GM10248 (cell line): ENCODE measurements at regions not wholly inside any gene's neighbourhood (a gene's known extent, or its start where the extent isn't known, plus 50 kb on each side); places are given as distances from the start of the nearest gene placed in this dataset.

Experiments
- CTCF ChIA-PET: fragments of 300-600 bp; sonication (Branson Sonifier 250); formaldehyde crosslinking; extraction: SDS; loops from one replicate; lab custom pipeline; 2021; ENCODE audit warnings: antibody characterized with exemption; lab: Yijun Ruan, JAX
- POLR2A ChIA-PET: fragments of 350-650 bp; sonication (Branson Sonifier 250); formaldehyde crosslinking; extraction: SDS; loops from one replicate; lab custom pipeline; 2020; ENCODE audit warnings: antibody characterized with exemption; lab: Yijun Ruan, JAX
- DNase-seq: peaks from one replicate; pipeline ENCODE4 v3.0.0; 2012; ENCODE audit errors: extremely low spot score
- TF ChIP-seq, protein P1 (sequence below): IDR thresholded peaks from 2 replicates; pipeline ENCODE4 v1.5.1; 2012; ENCODE audit warnings: mild to moderate bottlenecking, low read depth; ENCODE audit errors: extremely low read depth, missing control alignments, control extremely low read depth

GRCh38 chr19:31983647-31984046 lies 361.8 kb upstream of the ZNF507 start:
- ChIA-PET CTCF (interaction anchor here (1.5 kb wide), 1 partner anchor 16 kb away, joined by 3 read pairs; no protein-coding TSS in a partner anchor), POLR2A (no interaction called here)
- no peak for DNase-seq
- TF ChIP-seq, protein P1, sequence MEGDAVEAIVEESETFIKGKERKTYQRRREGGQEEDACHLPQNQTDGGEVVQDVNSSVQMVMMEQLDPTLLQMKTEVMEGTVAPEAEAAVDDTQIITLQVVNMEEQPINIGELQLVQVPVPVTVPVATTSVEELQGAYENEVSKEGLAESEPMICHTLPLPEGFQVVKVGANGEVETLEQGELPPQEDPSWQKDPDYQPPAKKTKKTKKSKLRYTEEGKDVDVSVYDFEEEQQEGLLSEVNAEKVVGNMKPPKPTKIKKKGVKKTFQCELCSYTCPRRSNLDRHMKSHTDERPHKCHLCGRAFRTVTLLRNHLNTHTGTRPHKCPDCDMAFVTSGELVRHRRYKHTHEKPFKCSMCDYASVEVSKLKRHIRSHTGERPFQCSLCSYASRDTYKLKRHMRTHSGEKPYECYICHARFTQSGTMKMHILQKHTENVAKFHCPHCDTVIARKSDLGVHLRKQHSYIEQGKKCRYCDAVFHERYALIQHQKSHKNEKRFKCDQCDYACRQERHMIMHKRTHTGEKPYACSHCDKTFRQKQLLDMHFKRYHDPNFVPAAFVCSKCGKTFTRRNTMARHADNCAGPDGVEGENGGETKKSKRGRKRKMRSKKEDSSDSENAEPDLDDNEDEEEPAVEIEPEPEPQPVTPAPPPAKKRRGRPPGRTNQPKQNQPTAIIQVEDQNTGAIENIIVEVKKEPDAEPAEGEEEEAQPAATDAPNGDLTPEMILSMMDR, result no peak

- POLR2A ChIA-PET, result no interaction called here
- DNase-seq, result no peak
- TF ChIP-seq, protein P1, result no peak
- CTCF ChIA-PET, result interaction anchor here (1.5 kb wide), 1 partner anchor 14 kb away, joined by 3 read pairs; no protein-coding TSS in a partner anchor
These were observed 360.3 kb upstream of the ZNF507 start for GRCh38 chr19:31985001-31985605.

GRCh38 chr19:31986951-31987350 lies 358.5 kb upstream of the ZNF507 start:
- TF ChIP-seq, protein P1, result no peak
- POLR2A ChIA-PET, result no interaction called here
- no peak for DNase-seq
- CTCF ChIA-PET, result no interaction called here

- DNase-seq, result no peak
- POLR2A ChIA-PET, result no interaction called here
- CTCF ChIA-PET, result interaction anchor here (1.0 kb wide), 1 partner anchor 15 kb away, joined by 3 read pairs; no protein-coding TSS in a partner anchor
- TF ChIP-seq, protein P1, result no peak
These were observed 357.2 kb upstream of the ZNF507 start for GRCh38 chr19:31988256-31988655.

DNA sequence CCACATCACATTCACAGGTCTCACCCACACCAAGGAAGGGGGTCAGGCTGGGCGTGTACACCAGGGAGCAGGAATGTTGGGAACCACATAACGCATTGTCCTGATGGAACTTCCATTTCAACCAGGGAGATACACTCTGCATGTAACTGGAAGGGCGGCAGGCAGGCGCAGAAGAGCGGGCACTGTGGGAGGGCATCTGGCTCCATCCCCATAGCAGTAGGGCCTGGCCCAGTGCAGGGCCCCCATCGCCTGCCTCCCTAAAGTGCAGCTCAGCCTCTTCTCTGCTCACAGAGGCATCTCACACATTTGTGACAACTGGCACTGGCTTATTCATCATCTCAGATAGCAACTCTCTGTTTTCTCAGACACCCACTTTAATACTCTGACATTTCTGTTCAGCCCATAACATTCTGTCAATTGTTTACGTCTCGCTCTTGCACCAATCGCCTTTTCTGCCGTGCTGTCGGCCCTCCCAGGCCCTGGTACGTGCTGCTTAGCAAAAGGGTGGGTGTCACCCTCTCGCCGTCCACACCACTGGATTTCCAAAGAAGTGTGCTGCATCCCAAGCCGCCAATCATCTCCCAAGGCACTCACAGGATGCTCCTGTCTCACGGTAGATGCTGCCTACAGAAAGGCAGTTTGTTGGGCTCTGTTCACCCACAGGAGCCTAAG lies 353.3 kb upstream of the ZNF507 start:
- TF ChIP-seq, protein P1, result no peak
- ChIA-PET CTCF (no interaction called here), POLR2A (no interaction called here)
- DNase-seq, result no peak

GRCh38 chr19:31992750-31993149 lies 352.7 kb upstream of the ZNF507 start:
- no peak for DNase-seq
- TF ChIP-seq, protein P1, result no peak
- POLR2A ChIA-PET, result no interaction called here
- CTCF ChIA-PET, result no interaction called here
